ENCODE measurements at regions not wholly inside any gene's neighbourhood (a gene's known extent, or its start where the extent isn't known, plus 50 kb on each side); places are given as distances from the start of the nearest gene placed in this dataset.
"Not testable (repeated sequence)": the region's sequence is repeated elsewhere in the genome, so short reads cannot be mapped to it uniquely, and the experiment has no call there.

- DNase-seq = no peak
Measured at GRCh38 chr16:8187782-8188372, 402.4 kb downstream of the TMEM114 start.

DNA sequence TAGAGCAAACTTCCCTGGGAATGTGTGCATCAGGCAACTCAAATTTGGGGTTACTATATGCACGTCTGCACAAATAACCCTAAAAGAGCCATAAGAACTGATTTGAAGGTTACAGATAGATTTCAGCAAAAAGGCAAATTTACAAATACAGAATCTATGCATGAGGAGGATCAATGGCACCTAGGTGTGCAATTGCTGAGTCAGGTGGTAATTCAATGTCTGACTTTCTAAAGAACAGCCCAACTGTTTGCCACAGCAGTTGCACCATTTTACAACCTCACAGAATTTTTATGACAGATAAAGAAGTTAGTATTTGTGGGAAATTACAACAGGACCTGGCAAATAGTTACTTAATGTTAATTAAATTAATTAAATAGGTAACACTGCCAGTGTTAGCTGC lies 405.5 kb downstream of the TMEM114 start:
- no peak for DNase-seq

DNA sequence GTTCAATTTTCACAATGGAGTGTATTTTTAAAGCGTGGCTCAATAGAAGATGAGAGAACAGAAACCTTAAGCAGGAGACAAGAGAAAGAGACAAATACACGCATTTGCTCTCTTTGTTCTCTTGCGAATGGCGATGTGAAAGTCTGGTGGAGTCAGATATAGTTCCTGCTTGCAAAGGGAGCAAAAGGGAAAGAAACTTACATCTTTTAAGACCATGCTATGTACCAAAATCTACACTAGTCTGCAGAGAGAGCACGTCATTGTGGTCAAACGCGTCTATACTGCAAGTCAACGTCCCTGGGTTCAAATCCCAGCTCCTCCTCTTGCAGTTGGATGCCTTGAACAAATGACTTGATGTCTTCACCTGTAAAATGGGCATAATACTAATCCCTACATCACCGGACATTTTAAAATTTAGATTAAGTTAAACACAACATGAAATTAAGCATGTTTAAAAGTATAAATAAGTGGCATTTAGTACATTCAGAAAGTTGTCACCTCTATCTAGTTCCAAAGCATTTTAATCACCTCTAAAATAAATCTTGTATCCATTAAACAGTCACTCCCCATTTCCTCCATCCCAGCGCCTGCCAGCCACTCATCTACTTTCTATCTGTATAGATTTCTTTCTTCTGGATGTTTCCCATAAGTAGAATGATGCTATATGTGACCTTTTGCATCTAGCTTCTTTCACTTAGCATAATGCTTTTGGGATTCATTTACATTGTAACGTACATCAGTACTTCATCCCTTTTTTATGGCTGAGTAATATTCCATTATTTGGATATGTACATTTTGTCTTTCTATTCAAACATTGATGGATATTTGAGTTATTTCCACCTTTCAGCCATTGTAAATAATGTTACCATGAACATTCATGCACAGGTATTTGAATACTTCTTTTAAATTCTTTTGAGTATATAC lies 406.9 kb downstream of the TMEM114 start:
- DNase-seq = no peak

- DNase-seq = no peak
Measured at GRCh38 chr16:8182761-8183160, 407.6 kb downstream of the TMEM114 start.

GRCh38 chr16:8179615-8180014 lies 410.7 kb downstream of the TMEM114 start:
- DNase-seq = no peak

DNA sequence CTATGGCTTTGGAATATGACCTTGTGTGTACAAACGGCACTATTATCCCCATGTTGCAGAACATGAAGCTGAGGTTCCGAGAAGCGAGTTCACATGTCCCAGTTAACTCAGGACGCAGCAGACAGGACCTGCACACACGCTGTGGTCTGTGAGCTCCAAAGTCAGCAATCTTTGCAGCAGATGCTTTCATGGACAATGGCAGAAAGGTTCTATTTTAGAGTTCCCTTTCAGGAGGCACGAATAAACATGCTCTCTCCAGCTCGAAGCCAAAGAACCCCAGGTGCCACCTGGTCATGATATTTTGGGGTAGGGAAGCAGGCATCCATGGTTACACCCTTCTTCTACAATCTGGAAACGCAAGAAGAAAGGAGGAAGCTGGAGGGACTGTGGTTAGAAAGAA lies 412.0 kb downstream of the TMEM114 start:
- DNase-seq = no peak

DNA sequence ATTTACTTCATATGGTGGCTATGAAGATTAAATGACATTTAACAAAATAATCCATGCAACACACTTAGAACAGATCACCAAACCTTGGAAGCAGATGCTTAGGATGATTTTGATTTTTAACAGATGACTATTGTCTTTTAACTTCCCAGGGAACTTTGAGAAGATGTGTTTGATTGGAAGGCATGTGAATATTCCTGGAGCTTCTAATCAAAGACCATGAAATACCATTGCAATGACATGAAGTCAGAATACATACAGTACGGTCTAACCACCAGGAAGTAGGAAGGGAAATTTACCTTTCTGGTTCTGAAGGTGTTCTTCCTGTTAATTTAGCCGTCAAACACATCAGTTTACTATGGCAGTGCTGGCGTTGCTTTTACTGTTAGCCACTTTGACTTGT lies 414.9 kb downstream of the TMEM114 start:
- no peak for DNase-seq

DNA sequence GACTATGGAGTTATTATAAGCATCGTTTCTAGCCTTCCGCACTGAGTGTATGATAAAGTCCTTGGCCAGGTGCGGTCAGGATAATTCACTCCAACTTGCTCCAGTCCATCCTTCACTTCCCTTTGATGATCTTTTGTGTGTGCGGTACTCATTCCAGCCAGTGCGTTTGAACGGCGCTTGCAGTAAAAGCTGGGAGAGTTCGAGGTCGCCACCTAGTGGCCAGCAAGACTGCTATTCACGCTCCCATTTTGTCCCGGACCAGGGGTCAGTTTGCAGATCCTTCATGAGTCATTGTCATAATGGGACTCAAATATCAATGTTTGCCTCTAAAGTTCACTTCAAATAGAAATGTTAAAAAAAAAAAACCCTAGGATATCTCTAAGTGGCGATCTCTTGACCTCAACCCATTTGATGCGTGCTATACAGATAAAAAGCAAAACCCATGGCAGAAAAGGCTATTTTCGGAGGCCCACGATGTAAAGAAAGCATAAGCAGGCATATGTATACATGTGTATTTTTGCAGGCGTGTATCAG lies 417.1 kb downstream of the TMEM114 start:
- DNase-seq = peak; percentile 44

GRCh38 chr16:8172551-8172950 lies 417.8 kb downstream of the TMEM114 start:
- no peak for DNase-seq

DNA sequence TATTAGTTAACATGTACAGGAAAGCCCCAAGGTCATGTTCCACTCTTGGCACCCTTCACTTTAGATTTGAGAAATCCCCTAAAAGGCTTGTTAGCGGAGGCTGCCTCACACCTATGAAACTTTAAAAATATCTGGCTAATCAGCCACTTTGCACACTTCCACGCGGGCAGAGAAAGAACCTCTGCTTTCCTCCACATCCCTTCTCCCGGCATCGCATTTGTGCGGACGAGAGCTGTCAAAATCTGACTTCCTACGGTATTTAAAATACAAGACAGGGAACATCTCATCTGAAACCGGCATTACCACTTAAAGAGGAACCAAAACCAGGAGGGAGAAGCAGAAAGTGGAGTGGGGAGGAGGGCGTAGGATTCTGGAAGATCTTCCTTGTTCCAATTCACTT lies 422.3 kb downstream of the TMEM114 start:
- DNase-seq = peak; percentile 1

DNA sequence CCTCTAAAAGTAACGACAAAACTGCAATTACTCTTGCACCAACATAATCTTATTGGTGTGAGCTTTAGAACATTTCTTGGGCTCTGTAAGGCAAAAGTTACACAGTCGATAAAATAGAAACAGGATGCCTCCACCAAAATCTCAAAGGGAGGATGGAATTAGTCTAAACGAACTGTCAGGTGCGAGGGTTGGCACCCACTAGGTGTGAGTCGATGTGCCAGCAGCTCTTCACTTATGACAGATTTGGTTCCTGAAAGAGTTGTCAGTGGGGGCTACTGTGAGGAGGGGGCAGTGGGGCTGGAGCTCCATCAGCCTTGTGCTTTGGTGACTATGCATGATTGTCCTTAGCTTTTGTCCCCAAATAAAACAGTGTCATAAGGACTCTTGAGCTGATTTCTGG lies 422.9 kb downstream of the TMEM114 start:
- DNase-seq = no peak

DNA sequence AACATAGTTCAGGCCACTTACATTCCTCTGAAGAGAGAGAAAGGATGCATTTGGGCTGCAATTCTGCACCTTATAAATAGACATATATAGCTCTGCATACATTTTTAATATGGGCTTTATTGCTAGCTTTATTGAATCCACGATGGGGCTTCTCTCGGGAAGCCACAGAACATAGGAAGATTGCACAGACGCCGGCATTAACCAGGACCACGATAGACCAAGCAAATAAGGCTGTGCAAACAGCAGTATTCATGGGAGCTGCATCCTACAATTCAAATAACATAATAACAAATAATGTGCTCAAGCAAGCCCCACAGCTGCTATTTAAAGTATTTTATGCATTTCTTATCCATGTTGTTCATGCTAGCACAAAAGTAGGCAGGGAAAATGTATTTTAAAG lies 432.3 kb downstream of the TMEM114 start:
- DNase-seq = no peak

DNA sequence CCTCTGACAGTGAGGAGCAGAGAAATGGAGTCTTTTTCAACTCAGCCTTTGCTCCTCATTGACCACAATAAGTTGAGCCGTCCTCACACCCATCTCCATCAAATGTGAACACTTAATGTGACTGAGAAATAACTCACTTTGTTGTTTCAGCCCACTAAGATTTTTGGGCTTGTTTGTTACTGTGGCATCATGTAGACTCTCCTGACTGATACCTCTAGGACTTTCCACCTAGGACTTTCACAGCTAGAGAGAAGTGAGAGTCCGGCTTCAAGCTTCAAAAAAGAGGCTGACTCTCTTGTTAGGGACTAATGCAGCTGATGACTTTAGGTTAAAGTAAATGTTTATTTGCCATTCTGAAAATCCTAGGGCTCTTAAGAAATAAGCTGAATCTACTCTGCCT lies 435.0 kb downstream of the TMEM114 start:
- no peak for DNase-seq

DNA sequence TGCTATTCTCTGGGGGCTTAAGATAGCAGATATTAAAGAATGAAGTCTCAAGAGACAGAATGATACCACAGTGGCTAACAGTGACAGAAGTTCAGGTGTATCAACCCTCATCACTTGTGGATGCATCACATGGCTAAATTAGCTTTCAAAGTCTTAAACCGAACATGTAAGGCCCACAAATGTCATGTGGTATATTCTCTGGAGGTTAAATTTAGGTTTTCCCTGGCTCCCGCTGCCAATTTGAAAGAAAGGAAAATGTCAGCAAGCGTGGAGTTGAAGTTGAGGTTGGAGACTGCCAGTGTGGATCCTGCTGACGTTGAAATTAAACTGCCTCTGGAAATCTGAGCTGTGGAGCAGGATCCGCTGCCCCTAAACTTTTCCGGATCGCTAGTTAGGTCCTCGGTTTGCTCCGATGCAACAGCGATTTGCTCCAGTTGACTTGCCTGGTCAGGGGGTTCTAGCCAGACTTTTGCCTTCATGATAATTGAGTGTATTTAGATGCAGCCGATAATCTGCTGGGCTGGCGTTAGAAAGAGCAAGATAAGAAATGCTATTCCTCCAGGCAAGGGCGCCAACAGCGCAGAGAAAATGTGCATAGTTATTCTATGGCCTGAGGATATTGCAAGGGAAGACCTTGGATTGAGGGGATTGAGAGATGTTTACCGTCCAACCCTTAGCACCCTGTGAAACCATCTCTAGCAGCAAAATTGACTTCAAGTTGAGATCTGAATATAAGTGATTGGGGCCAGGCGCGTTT lies 443.9 kb downstream of the TMEM114 start:
- DNase-seq = no peak

GRCh38 chr16:8138666-8139065 lies 451.6 kb downstream of the TMEM114 start:
- no peak for DNase-seq

- no peak for DNase-seq
Measured at GRCh38 chr16:8137606-8138005, 452.7 kb downstream of the TMEM114 start.

- no peak for DNase-seq
Measured at GRCh38 chr16:8130197-8130596, 460.1 kb downstream of the TMEM114 start.

GRCh38 chr16:8127070-8127469 lies 463.2 kb downstream of the TMEM114 start:
- DNase-seq = no peak

DNA sequence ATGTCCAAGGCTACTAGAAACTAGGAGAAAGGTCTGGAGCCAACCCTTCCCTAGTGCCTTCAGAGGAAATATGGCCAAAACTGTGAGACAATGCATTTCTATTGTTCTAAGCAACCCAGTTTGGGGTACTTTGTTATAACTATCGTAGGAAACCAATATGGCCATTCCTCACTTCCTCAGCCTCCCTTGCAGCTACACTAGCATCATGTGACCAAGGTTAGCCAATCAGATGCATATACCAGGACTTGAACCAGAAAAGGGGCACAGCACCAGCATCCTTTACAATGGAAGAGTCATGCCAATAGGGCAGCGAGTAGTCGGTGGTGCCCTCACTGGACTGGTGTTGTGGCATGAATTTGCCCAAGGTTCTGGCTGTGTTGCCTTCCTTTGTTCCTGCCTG lies 464.0 kb downstream of the TMEM114 start:
- no peak for DNase-seq

GRCh38 chr16:8120001-8120400 lies 470.3 kb downstream of the TMEM114 start:
- no peak for DNase-seq

DNA sequence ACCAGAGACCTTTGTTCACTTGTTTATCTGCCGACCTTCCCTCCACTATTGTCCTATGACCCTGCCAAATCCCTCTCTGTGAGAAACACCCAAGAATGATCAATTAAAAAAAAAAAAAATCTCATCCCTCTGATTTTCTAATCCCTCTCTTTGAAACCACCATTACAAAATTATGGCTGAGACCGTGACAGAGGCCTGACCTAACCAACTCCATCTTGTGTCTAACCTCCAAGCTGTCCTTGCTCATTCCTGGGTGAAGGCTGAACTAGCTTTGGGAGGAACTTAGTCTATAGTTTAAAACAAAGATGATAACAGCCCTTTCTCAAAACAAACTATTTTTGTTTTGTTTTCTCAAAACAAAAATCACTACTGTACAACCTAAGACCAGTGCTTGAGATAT lies 474.5 kb downstream of the TMEM114 start:
- no peak for DNase-seq

- DNase-seq = not testable (repeated sequence)
Measured at GRCh38 chr16:8114941-8115340, 475.4 kb downstream of the TMEM114 start.

DNA sequence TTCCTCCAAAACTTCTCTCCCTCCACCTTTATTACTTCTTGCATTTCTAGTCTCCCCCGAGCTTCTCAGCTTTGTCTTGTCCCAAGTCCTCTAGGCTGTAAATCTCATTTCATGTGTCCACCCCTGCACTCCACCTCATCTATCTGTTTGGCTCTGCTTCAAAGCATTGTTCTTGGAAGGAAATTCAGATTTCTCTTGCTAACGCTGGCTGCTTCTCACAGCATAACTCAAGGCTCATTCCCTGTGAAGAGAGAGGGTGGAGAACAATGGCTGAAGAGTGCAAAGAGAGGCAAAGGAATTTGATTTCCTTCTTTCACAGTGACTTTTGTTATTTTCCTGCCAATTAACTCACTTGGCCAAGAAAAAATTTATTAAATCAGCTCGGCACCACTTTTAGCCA lies 476.5 kb downstream of the TMEM114 start:
- no peak for DNase-seq

All from skin of body (tissue), 1 donor.